Effector memory CD4-positive, alpha-beta T cell (primary cell): ENCODE measurements at regions not wholly inside any gene's neighbourhood (a gene's known extent, or its start where the extent isn't known, plus 50 kb on each side); places are given as distances from the start of the nearest gene placed in this dataset.

Experiments used
- DNase-seq, 3 donors: peaks; one replicate each; pipeline ENCODE4 v3.0.0-alpha.2; 2020
- H3K27ac ChIP-seq: 2 replicates; pipeline ENCODE4 v1.7.0; 2013; ENCODE audit warnings: mild to moderate bottlenecking, low read length, moderate library complexity; ENCODE audit not compliant: insufficient read depth, poor library complexity, severe bottlenecking
- H3K27me3 ChIP-seq: replicated peaks from 2 replicates; pipeline ENCODE4 v1.7.0; 2013; ENCODE audit warnings: mild to moderate bottlenecking, low read length; ENCODE audit not compliant: insufficient read depth, control insufficient read depth, poor library complexity, severe bottlenecking
- H3K36me3 ChIP-seq: 2 replicates; pipeline ENCODE4 v1.7.0; 2013; ENCODE audit warnings: mild to moderate bottlenecking, low read length, moderate library complexity; ENCODE audit not compliant: control insufficient read depth, insufficient read depth
- H3K4me1 ChIP-seq: 2 replicates; pipeline ENCODE4 v1.7.0; 2013; ENCODE audit warnings: low read length, mild to moderate bottlenecking; ENCODE audit not compliant: control insufficient read depth, insufficient read depth, poor library complexity, severe bottlenecking
- H3K4me3 ChIP-seq: 2 replicates; pipeline ENCODE4 v1.7.0; 2013; ENCODE audit warnings: low read length, low read depth, mild to moderate bottlenecking; ENCODE audit not compliant: insufficient read depth, poor library complexity, severe bottlenecking
- H3K9me3 ChIP-seq: 2 replicates; pipeline ENCODE4 v1.7.0; 2013; ENCODE audit warnings: mild to moderate bottlenecking, low read length, moderate library complexity; ENCODE audit not compliant: control insufficient read depth

- Histone ChIP-seq H3K4me1 (no peaks in the 10 kb centered on the region), H3K36me3 (no peaks in the 10 kb centered on the region), H3K4me3 (no peak overlapping the region), H3K9me3 (no peaks in the 10 kb centered on the region), H3K27me3 (no peaks in the 10 kb centered on the region), H3K27ac (no peak overlapping the region)
- no peak for DNase-seq
Measured at GRCh38 chr4:138426786-138427185, 184.6 kb upstream of the SLC7A11 start.

GRCh38 chr4:138420471-138420870 lies 178.3 kb upstream of the SLC7A11 start:
- Histone ChIP-seq H3K4me1 (no peaks in the 10 kb centered on the region), H3K4me3 (no peak overlapping the region), H3K27me3 (no peaks in the 10 kb centered on the region), H3K36me3 (no peaks in the 10 kb centered on the region), H3K27ac (no peak overlapping the region), H3K9me3 (no peaks in the 10 kb centered on the region)
- no peak for DNase-seq

- Histone ChIP-seq H3K27ac (no peak overlapping the region), H3K4me1 (no peaks in the 10 kb centered on the region), H3K9me3 (no peaks in the 10 kb centered on the region), H3K36me3 (no peaks in the 10 kb centered on the region), H3K4me3 (no peak overlapping the region), H3K27me3 (no peaks in the 10 kb centered on the region)
- DNase-seq, result no peak
Measured at GRCh38 chr4:138414202-138414601, 172.1 kb upstream of the SLC7A11 start.

GRCh38 chr4:138413273-138413672 lies 171.1 kb upstream of the SLC7A11 start:
- Histone ChIP-seq H3K36me3 (no peaks in the 10 kb centered on the region), H3K4me1 (no peaks in the 10 kb centered on the region), H3K27ac (no peak overlapping the region), H3K4me3 (no peak overlapping the region), H3K9me3 (no peaks in the 10 kb centered on the region), H3K27me3 (no peaks in the 10 kb centered on the region)
- no peak for DNase-seq

GRCh38 chr4:138412847-138413246 lies 170.7 kb upstream of the SLC7A11 start:
- Histone ChIP-seq H3K27ac (no peak overlapping the region), H3K27me3 (no peaks in the 10 kb centered on the region), H3K9me3 (no peaks in the 10 kb centered on the region), H3K36me3 (no peaks in the 10 kb centered on the region), H3K4me3 (no peak overlapping the region), H3K4me1 (no peaks in the 10 kb centered on the region)
- DNase-seq, result no peak

- Histone ChIP-seq H3K9me3 (no peaks in the 10 kb centered on the region), H3K27ac (no peak overlapping the region), H3K27me3 (no peaks in the 10 kb centered on the region), H3K36me3 (no peaks in the 10 kb centered on the region), H3K4me3 (no peak overlapping the region), H3K4me1 (no peaks in the 10 kb centered on the region)
- no peak for DNase-seq
Measured at GRCh38 chr4:138410266-138410665, 168.1 kb upstream of the SLC7A11 start.

GRCh38 chr4:138409670-138410069 lies 167.5 kb upstream of the SLC7A11 start:
- Histone ChIP-seq H3K4me1 (no peaks in the 10 kb centered on the region), H3K9me3 (no peaks in the 10 kb centered on the region), H3K4me3 (no peak overlapping the region), H3K27ac (no peak overlapping the region), H3K27me3 (no peaks in the 10 kb centered on the region), H3K36me3 (no peaks in the 10 kb centered on the region)
- DNase-seq, result no peak

- Histone ChIP-seq H3K4me1 (no peaks in the 10 kb centered on the region), H3K36me3 (no peaks in the 10 kb centered on the region), H3K27ac (no peak overlapping the region), H3K9me3 (no peaks in the 10 kb centered on the region), H3K4me3 (no peak overlapping the region), H3K27me3 (no peaks in the 10 kb centered on the region)
- DNase-seq, result no peak
Measured at GRCh38 chr4:138408758-138409157, 166.6 kb upstream of the SLC7A11 start.

GRCh38 chr4:138407329-138407728 lies 165.2 kb upstream of the SLC7A11 start:
- no peak for DNase-seq
- no peaks in the 10 kb centered on the region for H3K27me3 ChIP-seq
- H3K4me3 ChIP-seq, result no peak overlapping the region
- H3K27ac ChIP-seq, result no peak overlapping the region
- H3K36me3 ChIP-seq, result no peaks in the 10 kb centered on the region
- H3K9me3 ChIP-seq, result no peaks in the 10 kb centered on the region
- no peaks in the 10 kb centered on the region for H3K4me1 ChIP-seq

GRCh38 chr4:138406876-138407275 lies 164.7 kb upstream of the SLC7A11 start:
- Histone ChIP-seq H3K36me3 (no peaks in the 10 kb centered on the region), H3K27me3 (no peaks in the 10 kb centered on the region), H3K9me3 (no peaks in the 10 kb centered on the region), H3K27ac (no peak overlapping the region), H3K4me1 (no peaks in the 10 kb centered on the region), H3K4me3 (no peak overlapping the region)
- DNase-seq, result no peak
